ENCODE measurements at regions not wholly inside any gene's neighbourhood (a gene's known extent, or its start where the extent isn't known, plus 50 kb on each side); places are given as distances from the start of the nearest gene placed in this dataset.
"Not testable (repeated sequence)": the region's sequence is repeated elsewhere in the genome, so short reads cannot be mapped to it uniquely, and the experiment has no call there.

DNA sequence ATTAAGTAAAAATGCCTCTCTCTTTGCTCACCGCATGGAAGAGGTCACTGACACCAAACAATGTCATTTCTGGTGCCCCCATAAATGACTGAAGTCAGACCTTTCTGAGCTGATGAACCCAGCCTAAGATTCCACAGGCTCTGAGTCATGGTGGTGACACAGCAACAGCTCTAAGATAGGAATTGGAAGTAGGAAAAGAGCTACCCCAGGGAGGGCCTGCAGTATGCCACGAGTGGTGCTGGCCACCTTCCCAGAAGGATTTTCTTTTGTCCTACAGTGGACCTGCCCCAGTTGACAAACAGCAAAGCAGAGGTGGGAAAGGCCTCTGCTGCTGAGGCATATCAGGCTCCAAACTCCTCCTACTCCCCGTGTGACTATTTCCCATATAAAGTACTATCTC, 208.1 kb downstream of the MINAR1 start:
- no peak overlapping the region for H3K4me3 ChIP-seq (ENCODE audit: low read depth, low read length)
- TF ChIP-seq POLR2A (IDR thresholded peaks at IDR 0.05; ENCODE audit: extremely low read depth, insufficient read length), result no peak
- TF ChIP-seq MYC (IDR thresholded peaks at IDR 0.05; ENCODE audit: low read depth, low read length), result no peak
- TF ChIP-seq, protein P1, sequence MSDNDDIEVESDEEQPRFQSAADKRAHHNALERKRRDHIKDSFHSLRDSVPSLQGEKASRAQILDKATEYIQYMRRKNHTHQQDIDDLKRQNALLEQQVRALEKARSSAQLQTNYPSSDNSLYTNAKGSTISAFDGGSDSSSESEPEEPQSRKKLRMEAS (IDR thresholded peaks at IDR 0.05; ENCODE audit: low read depth, low read length), result no peak
- TF ChIP-seq CTCF (IDR thresholded peaks at IDR 0.05; ENCODE audit: low read depth, low read length), result no peak
- DNase-seq (ENCODE audit: low read depth), result no peak

GRCh38 chr15:79641841-79642240, 209.7 kb downstream of the MINAR1 start:
- DNase-seq (ENCODE audit: low read depth), result no peak
- no peak overlapping the region for H3K4me3 ChIP-seq (ENCODE audit: low read depth, low read length)
- no peak for TF ChIP-seq MYC (IDR thresholded peaks at IDR 0.05; ENCODE audit: low read depth, low read length)
- no peak for TF ChIP-seq POLR2A (IDR thresholded peaks at IDR 0.05; ENCODE audit: extremely low read depth, insufficient read length)
- TF ChIP-seq, protein P1 (IDR thresholded peaks at IDR 0.05; ENCODE audit: low read depth, low read length), result no peak
- TF ChIP-seq CTCF (IDR thresholded peaks at IDR 0.05; ENCODE audit: low read depth, low read length), result no peak

DNA sequence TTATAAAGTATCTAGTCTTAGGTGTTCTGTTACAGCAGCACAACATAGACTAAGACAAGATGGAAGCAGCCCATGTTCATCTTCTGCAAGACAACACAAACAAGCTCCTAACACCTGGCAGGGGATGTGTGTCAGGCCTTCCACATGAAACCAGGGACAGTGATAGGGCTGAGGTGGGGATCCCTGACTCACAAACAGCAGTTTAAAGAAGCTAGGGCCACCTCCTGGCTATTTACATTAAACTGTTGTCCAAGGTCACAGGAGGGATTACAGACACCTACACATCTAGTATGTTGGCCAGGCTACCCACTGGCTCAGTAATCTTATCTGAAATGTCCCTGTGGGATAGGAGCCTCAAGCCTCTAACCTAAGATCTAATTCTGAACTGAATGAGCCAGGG, 211.3 kb downstream of the MINAR1 start:
- no peak for DNase-seq (ENCODE audit: low read depth)
- no peak overlapping the region for H3K4me3 ChIP-seq (ENCODE audit: low read depth, low read length)
- TF ChIP-seq, protein P1 (IDR thresholded peaks at IDR 0.05; ENCODE audit: low read depth, low read length), result no peak
- no peak for TF ChIP-seq CTCF (IDR thresholded peaks at IDR 0.05; ENCODE audit: low read depth, low read length)

GRCh38 chr15:79644091-79644490, 212.0 kb downstream of the MINAR1 start:
- no peak for TF ChIP-seq MYC (IDR thresholded peaks at IDR 0.05; ENCODE audit: low read depth, low read length)
- TF ChIP-seq POLR2A (IDR thresholded peaks at IDR 0.05; ENCODE audit: extremely low read depth, insufficient read length), result no peak
- no peak for TF ChIP-seq CTCF (IDR thresholded peaks at IDR 0.05; ENCODE audit: low read depth, low read length)
- TF ChIP-seq, protein P1 (IDR thresholded peaks at IDR 0.05; ENCODE audit: low read depth, low read length), result no peak
- no peak for DNase-seq (ENCODE audit: low read depth)
- no peak overlapping the region for H3K4me3 ChIP-seq (ENCODE audit: low read depth, low read length)

- not testable (repeated sequence) for H3K4me3 ChIP-seq (ENCODE audit: low read depth, low read length); DNase-seq (ENCODE audit: low read depth)
Measured at GRCh38 chr15:79652972-79653371, 220.8 kb downstream of the MINAR1 start.

GRCh38 chr15:79653533-79653932, 221.4 kb downstream of the MINAR1 start:
- TF ChIP-seq CTCF (IDR thresholded peaks at IDR 0.05; ENCODE audit: low read depth, low read length) (no peak), MYC (IDR thresholded peaks at IDR 0.05; ENCODE audit: low read depth, low read length) (no peak), POLR2A (IDR thresholded peaks at IDR 0.05; ENCODE audit: extremely low read depth, insufficient read length) (no peak)
- TF ChIP-seq, protein P1 (IDR thresholded peaks at IDR 0.05; ENCODE audit: low read depth, low read length), result no peak
- H3K4me3 ChIP-seq (ENCODE audit: low read depth, low read length), result no peak overlapping the region
- no peak for DNase-seq (ENCODE audit: low read depth)
